Activated CD4-positive, alpha-beta memory T cell treated with anti-CD3 and anti-CD28 coated beads for 36 hours (primary cell): ENCODE measurements at regions not wholly inside any gene's neighbourhood (a gene's known extent, or its start where the extent isn't known, plus 50 kb on each side); places are given as distances from the start of the nearest gene placed in this dataset.

ENCODE experiments used
- CTCF ChIA-PET: fragments of 350-600 bp; sonication (Branson Sonifier 250); formaldehyde crosslinking; loops from one replicate; lab custom pipeline; 2021; ENCODE audit warnings: antibody characterized with exemption, inconsistent platforms; lab: Charles Lee
- POLR2A ChIA-PET: fragments of 350-600 bp; sonication (Branson Sonifier 250); formaldehyde crosslinking; loops from one replicate; lab custom pipeline; 2021; ENCODE audit warnings: antibody characterized with exemption; lab: Charles Lee
- DNase-seq: peaks from one replicate; pipeline ENCODE4 v3.0.0-alpha.2; 2020
- H3K27ac Mint-ChIP-seq: one replicate; pipeline ENCODE4 v1.8.0; 2021; ENCODE audit warnings: mixed read lengths
- H3K27me3 Mint-ChIP-seq: one replicate; pipeline ENCODE4 v1.8.0; 2021; ENCODE audit warnings: mixed read lengths
- H3K36me3 Mint-ChIP-seq: one replicate; pipeline ENCODE4 v1.8.0; 2021; ENCODE audit warnings: mixed read lengths
- H3K4me1 Mint-ChIP-seq: one replicate; pipeline ENCODE4 v1.8.0; 2021; ENCODE audit warnings: low read depth, mixed read lengths
- H3K4me3 Mint-ChIP-seq: one replicate; pipeline ENCODE4 v1.8.0; 2021; ENCODE audit warnings: mild to moderate bottlenecking, mixed read lengths
- H3K9me3 Mint-ChIP-seq: one replicate; pipeline ENCODE4 v1.8.0; 2021; ENCODE audit warnings: mixed read lengths
- intact Hi-C: fragments of 100-400 bp; cut with micrococcal nuclease; formaldehyde crosslinking; loops from one replicate; pipeline ENCODE4 v1.15.1; 2023

GRCh38 chr7:17057143-17057509 is 175.3 kb upstream of the AGR3 start:
- POLR2A ChIA-PET, result no interaction called here
- intact Hi-C loops, result no loop called here
- DNase-seq, result no peak
- Mint-ChIP-seq H3K36me3 (no peaks in the 10 kb centered on the region), H3K27ac (no peak overlapping the region), H3K27me3 (no peaks in the 10 kb centered on the region), H3K9me3 (no peaks in the 10 kb centered on the region), H3K4me1 (peaks cover 9% of the 10 kb centered on the region), H3K4me3 (no peak overlapping the region)
- CTCF ChIA-PET, result no interaction called here

DNA sequence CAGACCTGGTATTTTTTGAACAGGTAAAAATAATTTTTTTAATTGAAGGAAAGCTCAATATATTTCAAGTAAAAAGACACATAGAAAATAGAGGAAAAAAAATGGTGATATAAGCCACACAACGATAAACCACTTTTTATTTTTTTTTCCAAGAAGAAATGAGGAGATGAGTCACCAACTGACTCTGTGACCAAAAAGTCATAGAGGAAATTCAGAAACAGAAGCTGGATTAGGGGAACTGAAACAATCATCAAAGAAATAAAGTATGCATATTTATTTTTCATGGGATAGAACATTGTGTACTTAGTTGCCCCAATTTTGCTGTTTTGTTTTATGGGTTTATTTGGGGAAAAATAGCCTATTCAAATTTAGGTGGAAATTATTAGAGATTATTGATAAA is 176.8 kb upstream of the AGR3 start:
- H3K4me1 Mint-ChIP-seq, result peaks cover 16% of the 10 kb centered on the region
- CTCF ChIA-PET, result interaction anchor here (1.2 to 1.5 kb wide), 2 partner anchors 49 to 86 kb away, joined by 3 to 5 read pairs; no protein-coding TSS in a partner anchor
- no peaks in the 10 kb centered on the region for H3K9me3 Mint-ChIP-seq

DNA sequence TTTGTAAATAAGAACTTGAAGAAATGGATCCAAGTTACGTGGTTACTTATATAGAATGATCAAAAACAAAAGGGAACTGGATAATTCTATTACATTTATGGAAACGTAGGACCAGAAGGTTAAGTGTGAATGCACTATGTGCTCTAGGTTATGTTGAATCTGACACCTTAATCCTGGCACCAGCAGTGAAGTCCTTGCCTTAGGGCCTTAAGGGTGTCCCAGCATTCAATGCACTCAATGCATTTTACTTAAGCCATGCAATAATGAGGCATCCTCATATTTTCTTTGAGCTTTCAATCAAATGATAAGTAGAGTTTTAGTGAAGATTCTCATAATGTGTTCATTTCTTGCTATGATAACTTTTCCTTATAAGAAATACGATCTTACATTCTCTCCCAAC is 178.3 kb upstream of the AGR3 start:
- CTCF ChIA-PET, result no interaction called here
- Mint-ChIP-seq H3K4me1 (peaks cover 14% of the 10 kb centered on the region), H3K9me3 (no peaks in the 10 kb centered on the region), H3K27ac (no peak overlapping the region), H3K36me3 (no peaks in the 10 kb centered on the region), H3K27me3 (no peaks in the 10 kb centered on the region), H3K4me3 (no peak overlapping the region)
- POLR2A ChIA-PET, result no interaction called here
- DNase-seq, result no peak
- intact Hi-C loops, result loop anchor here (5.0 kb wide), 1 partner anchor 72 kb away; no protein-coding TSS in a partner anchor

More for the DNA sequence above, 176.8 kb upstream of the AGR3 start:
- H3K27me3 Mint-ChIP-seq, result no peaks in the 10 kb centered on the region
- POLR2A ChIA-PET, result interaction anchor here (0.5 kb wide), 1 partner anchor 286 kb away, joined by 3 read pairs; no protein-coding TSS in a partner anchor
- intact Hi-C loops, result no loop called here
- no peaks in the 10 kb centered on the region for H3K36me3 Mint-ChIP-seq
- H3K27ac Mint-ChIP-seq, result no peak overlapping the region
- no peak overlapping the region for H3K4me3 Mint-ChIP-seq
- DNase-seq, result no peak

GRCh38 chr7:17061443-17061842 is 179.7 kb upstream of the AGR3 start:
- POLR2A ChIA-PET, result no interaction called here
- no peak overlapping the region for H3K4me3 Mint-ChIP-seq
- intact Hi-C loops, result loop anchor here (5.0 kb wide), 1 partner anchor 71 kb away; no protein-coding TSS in a partner anchor
- CTCF ChIA-PET, result interaction anchor here (0.6 to 1.1 kb wide), 3 partner anchors 78 to 618 kb away, joined by 3 to 4 read pairs (median 4); no protein-coding TSS in a partner anchor
- H3K27me3 Mint-ChIP-seq, result no peaks in the 10 kb centered on the region
- no peak overlapping the region for H3K27ac Mint-ChIP-seq
- H3K4me1 Mint-ChIP-seq, result peaks cover 14% of the 10 kb centered on the region
- no peaks in the 10 kb centered on the region for H3K36me3 Mint-ChIP-seq
- DNase-seq, result no peak
- H3K9me3 Mint-ChIP-seq, result no peaks in the 10 kb centered on the region

- POLR2A ChIA-PET, result no interaction called here
- H3K9me3 Mint-ChIP-seq, result no peaks in the 10 kb centered on the region
- CTCF ChIA-PET, result interaction anchor here (0.5 to 2.4 kb wide), 9 partner anchors 8 to 617 kb away, joined by 3 to 9 read pairs (median 4); partner anchors contain the start of gene AHR
- no peak overlapping the region for H3K4me3 Mint-ChIP-seq
- no peak for DNase-seq
- no peak overlapping the region for H3K27ac Mint-ChIP-seq
- H3K27me3 Mint-ChIP-seq, result no peaks in the 10 kb centered on the region
- intact Hi-C loops, result loop anchor here (2.0 to 5.0 kb wide), 2 partner anchors 70 to 238 kb away; no protein-coding TSS in a partner anchor
- H3K36me3 Mint-ChIP-seq, result no peaks in the 10 kb centered on the region
- peaks cover 14% of the 10 kb centered on the region for H3K4me1 Mint-ChIP-seq
Measured at GRCh38 chr7:17062151-17063044, 180.6 kb upstream of the AGR3 start.

- H3K4me1 Mint-ChIP-seq, result peaks cover 14% of the 10 kb centered on the region
- no peaks in the 10 kb centered on the region for H3K27me3 Mint-ChIP-seq
- ChIA-PET POLR2A (no interaction called here), CTCF (interaction anchor here (0.5 to 2.4 kb wide), 8 partner anchors 9 to 395 kb away, joined by 3 to 9 read pairs (median 4); partner anchors contain the start of gene AHR)
- H3K27ac Mint-ChIP-seq, result no peak overlapping the region
- no peaks in the 10 kb centered on the region for H3K9me3 Mint-ChIP-seq
- no peaks in the 10 kb centered on the region for H3K36me3 Mint-ChIP-seq
- intact Hi-C loops, result loop anchor here (2.0 to 5.0 kb wide), 2 partner anchors 69 to 238 kb away; no protein-coding TSS in a partner anchor
- H3K4me3 Mint-ChIP-seq, result no peak overlapping the region
- DNase-seq, result no peak
Measured at GRCh38 chr7:17063045-17063383, 181.2 kb upstream of the AGR3 start.

GRCh38 chr7:17067691-17068090 is 185.9 kb upstream of the AGR3 start:
- no peaks in the 10 kb centered on the region for H3K9me3 Mint-ChIP-seq
- H3K4me1 Mint-ChIP-seq, result peaks cover 21% of the 10 kb centered on the region
- no peak for DNase-seq
- ChIA-PET CTCF (no interaction called here), POLR2A (no interaction called here)
- H3K27me3 Mint-ChIP-seq, result no peaks in the 10 kb centered on the region
- H3K27ac Mint-ChIP-seq, result no peak overlapping the region
- intact Hi-C loops, result no loop called here
- H3K4me3 Mint-ChIP-seq, result no peak overlapping the region
- H3K36me3 Mint-ChIP-seq, result no peaks in the 10 kb centered on the region

DNA sequence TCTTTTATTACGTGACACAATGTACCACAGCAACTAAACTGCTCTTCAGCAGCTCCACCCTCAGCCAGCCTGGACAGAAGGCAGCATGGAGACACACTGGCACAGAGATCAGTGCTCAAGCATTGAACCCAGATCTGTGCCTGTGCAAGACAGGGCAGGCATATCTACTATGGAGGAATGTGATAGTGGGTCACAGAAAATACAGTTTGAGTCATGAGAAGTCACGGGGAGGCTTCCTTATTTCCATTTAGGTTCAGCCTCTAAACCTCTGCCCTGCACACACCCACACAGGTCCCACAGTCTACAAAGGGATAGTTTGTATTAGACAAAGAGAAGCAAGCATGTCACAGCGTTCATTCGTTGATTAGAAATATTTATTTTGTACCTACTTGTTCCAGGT is 187.4 kb upstream of the AGR3 start:
- Mint-ChIP-seq H3K27ac (no peak overlapping the region), H3K4me3 (no peak overlapping the region)
- CTCF ChIA-PET, result no interaction called here

GRCh38 chr7:17070231-17070708 is 188.5 kb upstream of the AGR3 start:
- H3K27ac Mint-ChIP-seq, result no peak overlapping the region

More for the DNA sequence above, 187.4 kb upstream of the AGR3 start:
- POLR2A ChIA-PET, result no interaction called here
- DNase-seq, result no peak
- H3K9me3 Mint-ChIP-seq, result no peaks in the 10 kb centered on the region
- H3K27me3 Mint-ChIP-seq, result no peaks in the 10 kb centered on the region
- peaks cover 14% of the 10 kb centered on the region for H3K4me1 Mint-ChIP-seq
- H3K36me3 Mint-ChIP-seq, result no peaks in the 10 kb centered on the region
- intact Hi-C loops, result no loop called here

DNA sequence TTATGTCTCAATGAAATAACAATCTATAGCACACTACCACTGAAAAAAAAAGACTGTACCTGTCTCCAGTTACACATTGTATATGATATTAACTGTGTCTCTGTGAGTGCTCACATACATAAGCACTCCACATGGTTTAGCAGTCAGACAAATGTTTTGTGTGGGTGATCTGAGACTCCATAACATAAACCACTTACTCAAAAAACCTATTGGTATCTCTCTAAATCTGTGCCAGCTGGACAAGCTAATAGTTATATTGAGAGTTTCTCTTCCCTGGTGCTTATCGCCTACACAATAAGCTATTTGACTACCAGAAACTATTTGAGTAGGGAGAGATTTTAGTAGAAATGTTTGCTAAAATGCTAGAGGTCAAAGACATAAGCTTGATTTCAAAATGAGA is 190.1 kb upstream of the AGR3 start:
- Mint-ChIP-seq H3K9me3 (no peaks in the 10 kb centered on the region), H3K36me3 (no peaks in the 10 kb centered on the region), H3K27ac (no peak overlapping the region), H3K27me3 (no peaks in the 10 kb centered on the region), H3K4me1 (peaks cover 14% of the 10 kb centered on the region), H3K4me3 (no peak overlapping the region)
- no peak for DNase-seq
- CTCF ChIA-PET, result interaction anchor here (0.7 to 2.1 kb wide), 2 partner anchors 9 to 138 kb away, joined by 3 to 5 read pairs; no protein-coding TSS in a partner anchor
- intact Hi-C loops, result no loop called here
- POLR2A ChIA-PET, result no interaction called here

More at GRCh38 chr7:17070231-17070708, 188.5 kb upstream of the AGR3 start:
- Mint-ChIP-seq H3K9me3 (no peaks in the 10 kb centered on the region), H3K4me3 (no peak overlapping the region), H3K4me1 (peaks cover 14% of the 10 kb centered on the region), H3K27me3 (no peaks in the 10 kb centered on the region), H3K36me3 (no peaks in the 10 kb centered on the region)
- intact Hi-C loops, result no loop called here
- ChIA-PET CTCF (no interaction called here), POLR2A (no interaction called here)
- DNase-seq, result no peak

DNA sequence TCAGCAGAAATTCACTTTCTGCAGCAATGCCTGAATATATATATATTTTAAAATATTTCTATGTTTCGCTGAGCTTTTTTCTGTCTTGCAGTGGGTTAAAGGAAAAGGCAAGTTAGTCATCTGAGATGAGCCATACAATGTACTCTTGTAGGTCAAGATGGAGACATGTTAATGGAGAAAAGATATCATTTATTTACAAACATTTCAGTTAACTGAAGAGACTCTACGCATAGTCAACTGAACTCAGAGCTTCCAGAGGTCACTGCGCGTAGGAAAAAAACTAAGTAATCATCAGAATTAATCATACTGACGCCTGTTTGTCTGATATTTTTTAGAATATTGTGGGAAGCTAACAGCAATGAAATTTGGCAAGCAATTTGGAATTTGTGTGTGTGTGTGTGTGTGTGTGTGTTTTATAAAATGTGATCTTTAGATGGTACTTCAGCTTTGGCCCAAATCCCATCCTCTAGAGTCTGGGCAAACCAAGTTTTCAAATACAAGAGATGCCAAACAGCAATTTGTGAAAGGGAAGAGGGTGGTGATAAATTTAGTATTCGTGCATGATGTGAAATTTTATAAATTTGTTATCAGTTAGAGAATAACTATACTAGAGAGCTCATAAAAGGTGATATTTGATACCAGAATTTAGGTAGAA is 193.9 kb upstream of the AGR3 start:
- CTCF ChIA-PET, result interaction anchor here (1.1 to 1.4 kb wide), 2 partner anchors 12 to 66 kb away, joined by 3 read pairs; no protein-coding TSS in a partner anchor
- Mint-ChIP-seq H3K36me3 (no peaks in the 10 kb centered on the region), H3K4me1 (peaks cover 3% of the 10 kb centered on the region), H3K27ac (no peak overlapping the region), H3K4me3 (no peak overlapping the region), H3K9me3 (no peaks in the 10 kb centered on the region), H3K27me3 (no peaks in the 10 kb centered on the region)
- DNase-seq, result no peak
- POLR2A ChIA-PET, result interaction anchor here (0.8 kb wide), 1 partner anchor 223 kb away, joined by 3 read pairs; the partner anchor contains the start of gene AHR
- intact Hi-C loops, result no loop called here

- no peaks in the 10 kb centered on the region for H3K4me1 Mint-ChIP-seq
- H3K27ac Mint-ChIP-seq, result no peak overlapping the region
- no peaks in the 10 kb centered on the region for H3K27me3 Mint-ChIP-seq
- no peaks in the 10 kb centered on the region for H3K36me3 Mint-ChIP-seq
- H3K9me3 Mint-ChIP-seq, result no peaks in the 10 kb centered on the region
- no peak for DNase-seq
- ChIA-PET POLR2A (no interaction called here), CTCF (no interaction called here)
- H3K4me3 Mint-ChIP-seq, result no peak overlapping the region
- intact Hi-C loops, result no loop called here
Measured at GRCh38 chr7:17078298-17078697, 196.5 kb upstream of the AGR3 start.
